HG02938 (cell line): ENCODE measurements at regions not wholly inside any gene's neighbourhood (a gene's known extent, or its start where the extent isn't known, plus 50 kb on each side); places are given as distances from the start of the nearest gene placed in this dataset.

Source experiments
- ATAC-seq: cut with Tn5 transposase; IDR thresholded peaks from one replicate; pipeline ENCODE4 v1.9.1; 2021; ENCODE audit warnings: mild to moderate bottlenecking, moderate library complexity; ENCODE audit not compliant: unreplicated experiment

- no peak for ATAC-seq
Measured at GRCh38 chr12:42698213-42698612, 108.7 kb upstream of the PRICKLE1 start.

- no peak for ATAC-seq
Measured at GRCh38 chr12:42696406-42697149, 107.0 kb upstream of the PRICKLE1 start.

GRCh38 chr12:42695490-42695995 lies 106.0 kb upstream of the PRICKLE1 start:
- no peak for ATAC-seq

GRCh38 chr12:42692749-42693148 lies 103.2 kb upstream of the PRICKLE1 start:
- no peak for ATAC-seq

DNA sequence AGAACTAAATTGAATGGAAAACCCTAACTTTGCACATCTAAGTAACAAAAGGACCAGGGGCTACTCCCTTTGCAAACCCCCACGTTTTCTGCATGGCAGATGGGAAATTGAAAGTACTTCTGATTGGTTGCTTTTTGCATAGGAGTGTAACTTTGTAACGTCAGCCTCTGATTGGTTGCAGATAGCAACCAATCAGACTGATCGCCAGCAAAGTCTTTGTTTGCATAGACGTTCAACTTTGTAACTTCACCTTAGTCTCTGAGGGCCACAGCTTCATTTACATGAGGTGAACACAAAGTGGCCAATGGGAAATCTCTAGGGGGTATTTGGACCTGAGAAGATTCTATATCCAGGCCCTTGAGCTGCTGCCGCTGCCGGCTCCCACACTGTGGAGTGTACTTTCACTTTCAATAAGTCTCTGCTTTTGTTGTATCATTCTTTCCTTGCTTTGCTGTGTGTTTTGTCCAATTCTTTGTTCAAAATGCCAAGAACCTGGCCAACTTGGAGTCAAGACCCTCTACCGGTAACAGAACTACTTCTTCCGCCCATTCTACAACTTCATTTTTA lies 102.5 kb upstream of the PRICKLE1 start:
- no peak for ATAC-seq

GRCh38 chr12:42690264-42690663 lies 100.7 kb upstream of the PRICKLE1 start:
- no peak for ATAC-seq

DNA sequence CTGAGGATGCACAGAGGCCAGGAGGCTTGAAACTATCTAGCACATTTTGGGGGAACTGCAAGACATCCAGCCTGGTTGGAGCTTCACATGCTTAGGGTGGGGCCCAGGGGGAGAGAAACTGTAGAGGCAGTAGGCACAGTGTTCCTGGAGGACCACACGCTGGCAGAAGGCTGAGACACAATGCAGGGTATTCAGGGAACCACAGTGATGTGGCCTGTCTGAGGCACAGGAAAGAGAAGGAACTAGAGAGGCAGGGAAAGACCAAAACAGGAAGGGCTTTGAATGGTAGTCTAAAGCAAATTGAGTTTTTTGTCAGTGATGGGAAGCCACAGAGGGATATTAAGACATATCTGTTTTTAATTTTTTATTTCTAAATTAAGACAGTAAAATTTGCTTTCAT lies 100.2 kb upstream of the PRICKLE1 start:
- no peak for ATAC-seq

DNA sequence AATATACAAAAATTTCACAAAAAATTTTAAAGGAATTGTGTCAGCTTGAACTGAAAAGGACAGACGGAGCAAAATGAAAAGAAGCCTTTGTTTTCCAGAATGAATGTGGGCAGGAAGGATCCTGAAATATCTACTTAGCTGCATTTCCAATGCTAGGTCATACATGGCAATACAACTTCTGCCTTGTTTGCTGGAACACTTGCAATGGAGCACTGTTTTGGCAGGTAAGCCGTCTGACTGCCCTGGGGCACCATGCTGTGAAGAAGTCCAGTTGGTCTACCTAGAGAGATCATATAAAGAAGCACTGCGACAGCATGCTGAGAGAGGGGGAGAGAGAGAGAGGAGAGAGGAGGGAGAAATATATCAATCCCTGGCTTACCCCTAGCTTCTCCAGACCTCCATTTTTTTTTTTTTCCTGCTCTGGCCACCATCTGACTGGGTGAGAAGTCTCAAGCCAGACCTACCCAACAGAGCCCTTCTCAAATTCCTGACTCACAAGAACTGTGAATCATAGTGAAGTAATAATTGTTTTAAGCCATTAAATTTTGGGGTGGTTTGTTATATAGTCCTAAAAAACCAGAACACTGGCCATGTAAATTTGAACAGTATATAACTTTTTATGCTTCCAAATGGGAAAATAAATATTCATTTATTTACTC lies 97.1 kb upstream of the PRICKLE1 start:
- no peak for ATAC-seq

- ATAC-seq = no peak
Measured at GRCh38 chr12:42684802-42685071, 95.2 kb upstream of the PRICKLE1 start.

- ATAC-seq = no peak
Measured at GRCh38 chr12:42683933-42684801, 94.6 kb upstream of the PRICKLE1 start.

DNA sequence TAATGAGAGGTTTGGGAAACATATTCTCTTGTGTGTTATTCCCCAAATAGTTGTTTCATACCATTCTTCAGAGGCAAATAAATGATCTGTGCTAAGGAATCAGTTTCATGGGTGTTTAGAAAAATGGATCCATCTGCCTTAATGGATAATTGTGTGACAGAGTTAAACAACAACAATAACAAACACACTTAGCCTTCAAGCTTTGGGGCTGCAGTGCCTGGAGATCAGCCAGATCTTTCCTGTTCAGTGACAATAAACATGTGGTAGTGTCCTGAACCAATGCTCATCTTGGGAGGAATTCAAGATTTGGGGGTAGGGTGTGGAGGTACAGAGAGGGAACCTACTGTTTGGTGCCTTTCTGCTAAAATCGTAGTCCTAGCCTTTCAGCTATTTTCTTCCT lies 93.7 kb upstream of the PRICKLE1 start:
- ATAC-seq = no peak

GRCh38 chr12:42679466-42679865 lies 89.9 kb upstream of the PRICKLE1 start:
- ATAC-seq = no peak

- no peak for ATAC-seq
Measured at GRCh38 chr12:42677461-42677860, 87.9 kb upstream of the PRICKLE1 start.

DNA sequence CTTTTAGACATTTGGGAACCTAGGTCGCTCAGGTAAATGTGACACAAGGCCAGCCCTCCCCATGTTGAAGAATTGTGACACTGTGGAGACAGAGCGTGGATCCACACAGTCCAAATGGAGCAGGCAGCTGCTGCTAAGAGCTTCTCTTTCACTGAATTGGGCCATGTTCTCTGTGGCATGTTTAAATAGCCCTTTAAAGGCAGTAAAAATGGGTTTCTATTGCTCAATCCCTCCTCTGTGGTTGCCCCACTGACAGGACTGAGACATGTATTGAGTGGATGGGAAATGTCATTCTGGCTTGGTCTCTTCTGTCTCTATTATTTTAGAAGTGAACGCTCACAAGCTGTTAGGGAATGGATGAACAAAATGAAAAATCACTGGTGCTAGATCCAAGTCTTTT lies 84.0 kb upstream of the PRICKLE1 start:
- no peak for ATAC-seq

DNA sequence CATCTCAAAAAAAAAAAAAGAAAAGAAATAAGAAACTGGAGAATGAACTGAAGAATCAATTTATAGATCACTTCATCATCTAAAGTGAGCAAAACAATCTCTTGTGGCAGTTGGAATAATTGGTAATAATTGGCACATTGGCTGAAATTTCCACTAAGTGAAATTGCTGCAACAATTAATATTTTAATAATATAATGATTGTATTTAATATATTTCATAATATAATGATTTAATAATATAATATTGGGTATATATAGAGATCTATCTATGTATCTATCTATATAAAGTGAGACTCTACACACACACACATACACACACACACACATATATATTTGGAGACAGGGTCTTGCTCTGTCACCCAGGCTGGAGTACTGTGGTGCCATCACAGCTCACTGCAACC lies 81.2 kb upstream of the PRICKLE1 start:
- ATAC-seq = no peak

DNA sequence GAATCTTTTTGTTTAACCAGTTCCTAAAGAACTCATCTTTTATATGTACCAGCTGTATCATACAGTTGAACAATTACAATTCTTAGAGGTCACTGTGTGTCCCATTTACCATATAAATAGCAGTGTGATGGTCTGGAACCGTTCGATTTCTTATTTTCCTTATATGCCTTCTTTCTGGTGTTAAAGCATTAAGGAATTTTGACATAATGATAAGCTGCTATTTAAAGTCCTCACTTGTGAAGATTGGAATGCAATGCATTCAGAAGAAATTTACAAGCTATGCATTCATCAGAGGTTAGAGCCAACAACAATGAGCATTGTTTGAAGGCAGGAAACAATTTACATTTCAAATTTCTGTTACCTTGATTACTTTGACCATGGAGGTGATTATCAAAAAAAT lies 80.0 kb upstream of the PRICKLE1 start:
- ATAC-seq = no peak

- ATAC-seq = no peak
Measured at GRCh38 chr12:42666671-42667243, 77.2 kb upstream of the PRICKLE1 start.

DNA sequence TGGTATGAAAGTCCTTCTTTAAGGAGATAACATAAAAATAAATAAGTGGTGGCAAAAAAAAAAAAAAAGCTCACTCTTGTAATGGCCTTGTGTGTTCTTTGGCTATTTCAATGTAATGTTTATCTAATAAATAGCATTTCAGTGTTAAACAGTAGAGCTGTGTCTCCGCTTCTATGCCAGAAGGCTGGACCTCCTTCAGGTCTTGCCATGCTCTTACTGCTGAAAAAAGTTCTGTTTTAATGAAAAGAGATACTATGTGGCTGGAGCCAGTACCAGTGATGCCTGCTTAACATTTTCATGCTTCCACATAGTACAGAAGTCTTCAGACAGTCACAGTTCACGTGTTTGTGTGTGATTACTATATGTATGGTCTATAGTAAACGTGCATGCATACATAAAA lies 74.1 kb upstream of the PRICKLE1 start:
- ATAC-seq = no peak

GRCh38 chr12:42660968-42661937 lies 71.7 kb upstream of the PRICKLE1 start:
- no peak for ATAC-seq

- ATAC-seq = no peak
Measured at GRCh38 chr12:42660117-42660516, 70.6 kb upstream of the PRICKLE1 start.
